Inflammatory macrophage treated with lipopolysaccharide for 4 hours (primary cell): ENCODE measurements at regions not wholly inside any gene's neighbourhood (a gene's known extent, or its start where the extent isn't known, plus 50 kb on each side); places are given as distances from the start of the nearest gene placed in this dataset.

ENCODE experiments used
- DNase-seq: peaks from one replicate; pipeline ENCODE4 v3.0.0-alpha.2; 2020

DNA sequence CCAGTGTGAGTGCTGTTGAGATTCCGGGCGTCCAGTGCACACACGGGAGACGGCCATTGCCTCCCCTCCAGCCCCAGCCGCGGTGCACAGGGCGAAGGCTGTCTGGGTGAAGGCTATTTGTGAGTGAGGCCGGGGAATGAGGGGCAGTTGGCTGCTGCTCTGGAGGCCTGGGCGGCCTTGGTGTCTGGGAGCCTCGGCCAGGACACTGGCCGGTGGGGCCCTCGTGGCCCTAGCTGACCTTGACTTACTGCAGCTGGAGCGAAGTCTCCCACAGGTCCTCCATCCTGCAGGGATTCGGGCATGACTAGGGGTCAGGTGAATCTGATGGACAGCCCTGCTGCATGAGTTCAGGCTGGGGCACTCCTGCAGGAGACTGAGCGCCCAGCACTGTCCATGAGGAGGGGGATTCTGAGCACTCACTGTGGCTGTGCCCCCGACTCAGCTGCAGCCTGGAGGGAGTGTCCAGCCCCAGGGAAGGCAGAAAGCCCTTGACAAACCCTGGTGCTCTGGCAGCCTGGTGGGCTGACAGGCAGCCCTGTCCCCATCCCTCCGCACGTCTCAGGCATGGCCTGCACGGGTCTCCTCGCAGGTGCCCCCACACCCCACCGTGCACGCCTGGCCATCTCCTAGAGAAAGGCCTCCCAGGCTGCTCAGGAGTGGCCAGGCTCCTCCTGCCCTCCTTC is 52.7 kb upstream of the FAM20C start:
- no peak for DNase-seq

- no peak for DNase-seq
These were observed 51.4 kb upstream of the FAM20C start for GRCh38 chr7:140996-141395.

GRCh38 chr7:142248-142941 is 50.0 kb upstream of the FAM20C start:
- DNase-seq = no peak
